HepG2 (cell line): ENCODE measurements at regions not wholly inside any gene's neighbourhood (a gene's known extent, or its start where the extent isn't known, plus 50 kb on each side); places are given as distances from the start of the nearest gene placed in this dataset.

Experiments used
- ATAC-seq: fragments of 200-7000 bp; cut with Tn5 transposase; 3 replicates; pipeline ENCODE4 v1.9.1; 2020; ENCODE audit warnings: mild to moderate bottlenecking, moderate library complexity
- BruUV-seq: library from RNA; stranded (reverse); fragments of 400-500 nt; replicated peaks from 2 replicates; lab custom pipeline; 2021; lab: Mats Ljungman, UMichigan
- CTCF ChIA-PET: fragments of 300-600 bp; formaldehyde crosslinking; extraction: SDS; loops from one replicate; lab custom pipeline; 2021; ENCODE audit warnings: low total read pairs, inconsistent platforms, low intra/inter-chr PET ratio; lab: Yijun Ruan, JAX
- POLR2A ChIA-PET: fragments of 350-600 bp; sonication (Branson Sonifier 250); formaldehyde crosslinking; loops from one replicate; lab custom pipeline; 2020; ENCODE audit warnings: antibody characterized with exemption, inconsistent platforms; lab: Yijun Ruan, JAX
- DNase-seq: peaks from one replicate; pipeline ENCODE4 v3.0.0-alpha.2; 2015; ENCODE audit warnings: low spot score
- FAIRE-seq: peaks from 3 replicates; lab custom pipeline; 2011; peaks lifted over from hg19 to GRCh38; lab: Jason Lieb, UNC
- H2AFZ ChIP-seq: one replicate; pipeline ENCODE4 v1.6.1; 2011; ENCODE audit warnings: low read length, inconsistent platforms
- H3K27ac ChIP-seq: fragments of 300-600 bp; 3 replicates; pipeline ENCODE4 v1.8.0; 2011; ENCODE audit warnings: mixed run types, mild to moderate bottlenecking, mixed read lengths, low read length, inconsistent platforms; ENCODE audit not compliant: insufficient read depth; ENCODE audit errors: extremely low read length
- H3K27me3 ChIP-seq, 2 experiments: fragments of 200-600 bp in 1 of 2; 2 replicates in 1 of 2; 3 replicates in 1 of 2; pipeline versions ENCODE4 v1.6.0 to v1.8.0; 2011; ENCODE audit warnings: low read length in 2 of 2, mild to moderate bottlenecking in 2 of 2, moderate library complexity in 2 of 2, inconsistent platforms in 1 of 2; ENCODE audit not compliant: insufficient read depth in 2 of 2, control insufficient read depth in 1 of 2
- H3K36me3 ChIP-seq, 2 experiments: fragments of 200-600 bp in 1 of 2; replicated peaks in 1 of 2; 2 replicates in 1 of 2; 3 replicates in 1 of 2; pipeline versions ENCODE4 v1.5.1 to v1.8.0; 2011; ENCODE audit warnings: low read length in 2 of 2, inconsistent platforms in 1 of 2; ENCODE audit not compliant: insufficient read depth in 2 of 2, control insufficient read depth in 1 of 2
- H3K4me1 ChIP-seq: 2 replicates; pipeline ENCODE4 v1.5.1; 2012; ENCODE audit warnings: low read length, inconsistent platforms; ENCODE audit not compliant: insufficient read depth
- H3K4me2 ChIP-seq: 2 replicates; pipeline ENCODE4 v1.6.0; 2011; ENCODE audit warnings: low read depth, low read length, inconsistent platforms
- H3K4me3 ChIP-seq, 3 experiments: fragments of 200-600 bp in 1 of 3; sonication (generic), shearing (Covaris generic) in 1 of 3; replicated peaks in 1 of 3; 2 replicates each; pipeline ENCODE4 v1.5.1; 2011 to 2016; ENCODE audit warnings: low read length in 3 of 3, inconsistent platforms in 2 of 3, low read depth in 2 of 3, mild to moderate bottlenecking in 2 of 3, control low read depth in 1 of 3, mixed read lengths in 1 of 3; ENCODE audit not compliant: insufficient read depth in 1 of 3
- H3K79me2 ChIP-seq: one replicate; pipeline ENCODE4 v1.6.1; 2011; ENCODE audit warnings: low read length, inconsistent platforms; ENCODE audit not compliant: insufficient read depth
- H3K9ac ChIP-seq: 2 replicates; pipeline ENCODE4 v1.6.0; 2011; ENCODE audit warnings: mild to moderate bottlenecking, low read depth, low read length, inconsistent platforms; ENCODE audit not compliant: insufficient read depth
- H3K9me3 ChIP-seq: 2 replicates; pipeline ENCODE4 v1.5.1; 2012; ENCODE audit warnings: mild to moderate bottlenecking, low read length
- H4K20me1 ChIP-seq: 2 replicates; pipeline ENCODE4 v1.6.0; 2011; ENCODE audit warnings: inconsistent platforms, mild to moderate bottlenecking, low read length, moderate library complexity; ENCODE audit not compliant: insufficient read depth
- CBFB ChIP-seq: sonication (generic); formaldehyde crosslinking; IDR thresholded peaks from 2 replicates; pipeline ENCODE4 v1.4.0; 2020; ENCODE audit warnings: missing genetic modification reagents
- DDIT3 ChIP-seq: sonication (generic); formaldehyde crosslinking; IDR thresholded peaks from 2 replicates; pipeline ENCODE4 v1.4.0; 2020; ENCODE audit warnings: mild to moderate bottlenecking, missing genetic modification reagents
- EED ChIP-seq: sonication (generic); formaldehyde crosslinking; IDR thresholded peaks from 2 replicates; pipeline ENCODE4 v1.5.0; 2020; ENCODE audit warnings: mild to moderate bottlenecking, missing genetic modification reagents
- GABPB1 ChIP-seq: IDR thresholded peaks from 2 replicates; pipeline ENCODE4 v1.6.1; 2016; ENCODE audit warnings: mild to moderate bottlenecking, missing genetic modification reagents, moderate library complexity, missing compliant biosample characterization
- GMEB2 ChIP-seq: IDR thresholded peaks from 2 replicates; pipeline ENCODE4 v1.6.1; 2016; ENCODE audit warnings: missing biosample characterization, missing genetic modification reagents, low read depth
- HINFP ChIP-seq: sonication (generic); formaldehyde crosslinking; IDR thresholded peaks from 2 replicates; pipeline ENCODE4 v1.4.0; 2020; ENCODE audit warnings: low read depth, mild to moderate bottlenecking, missing genetic modification reagents
- IKZF1 ChIP-seq: fragments of 450-650 bp; IDR thresholded peaks from 2 replicates; pipeline ENCODE4 v1.7.1; 2016
- NR2F1 ChIP-seq, 2 experiments: fragments of 450-650 bp in 1 of 2; formaldehyde crosslinking in 1 of 2; IDR thresholded peaks; 2 replicates each; pipeline versions ENCODE4 v1.5.0 to v1.6.1; 2016 to 2020; ENCODE audit warnings: mild to moderate bottlenecking in 1 of 2, missing compliant biosample characterization in 1 of 2, missing genetic modification reagents in 1 of 2, moderate library complexity in 1 of 2
- SNAPC4 ChIP-seq: sonication (generic); formaldehyde crosslinking; IDR thresholded peaks from 2 replicates; pipeline ENCODE4 v1.4.0; 2020; ENCODE audit warnings: mild to moderate bottlenecking, missing genetic modification reagents
- SOX6 ChIP-seq, 2 experiments: fragments of 450-650 bp in 1 of 2; sonication (generic) in 1 of 2; formaldehyde crosslinking in 1 of 2; IDR thresholded peaks; 2 replicates each; pipeline versions ENCODE4 v1.4.0 to v1.6.1; 2017 to 2020; ENCODE audit warnings: antibody characterized with exemption in 1 of 2, mild to moderate bottlenecking in 1 of 2, missing genetic modification reagents in 1 of 2
- ZEB1 ChIP-seq: IDR thresholded peaks from 2 replicates; pipeline ENCODE4 v1.6.1; 2012; ENCODE audit warnings: mild to moderate bottlenecking, low read depth, inconsistent platforms; ENCODE audit not compliant: insufficient replicate concordance
- ZNF205 ChIP-seq: IDR thresholded peaks from 2 replicates; pipeline ENCODE4 v1.6.1; 2018; ENCODE audit warnings: missing biosample characterization, missing genetic modification reagents
- ZNF264 ChIP-seq: sonication (generic); formaldehyde crosslinking; IDR thresholded peaks from 2 replicates; pipeline ENCODE4 v1.4.0; 2020; ENCODE audit warnings: missing genetic modification reagents
- ZNF460 ChIP-seq: sonication (generic); formaldehyde crosslinking; IDR thresholded peaks from 2 replicates; pipeline ENCODE4 v1.5.1; 2020; ENCODE audit warnings: missing genetic modification reagents, mild to moderate bottlenecking, borderline replicate concordance
- ZNF552 ChIP-seq: sonication (generic); formaldehyde crosslinking; IDR thresholded peaks from 2 replicates; pipeline ENCODE4 v1.9.0; 2022; ENCODE audit warnings: missing genetic modification reagents, mild to moderate bottlenecking, borderline replicate concordance
- ZNF709 ChIP-seq: sonication (generic); formaldehyde crosslinking; IDR thresholded peaks from 2 replicates; pipeline ENCODE4 v1.5.0; 2020; ENCODE audit warnings: mild to moderate bottlenecking, missing genetic modification reagents
- whole genome bisulfite sequencing: methylation state at CpG from one replicate; pipeline ENCODE4 v1.1.6; 2017; ENCODE audit warnings: low lambda C conversion rate; 5-methylcytosine and 5-hydroxymethylcytosine counted together
- in situ Hi-C: cut with HindIII; loops from 2 replicates; pipeline ENCODE4 v1.10.0; 2017; ENCODE audit warnings: low pct_unique_long_range_greater_than_20kb; ENCODE audit not compliant: extremely low pct_ligation_motif_present
- intact Hi-C: fragments of 100-400 bp; cut with micrococcal nuclease; formaldehyde crosslinking; loops from one replicate; pipeline ENCODE4 v1.10.0; 2022; ENCODE audit not compliant: unreplicated experiment

- no peak for TF ChIP-seq GMEB2 (CRISPR knock-in tag)
These were observed 52.5 kb upstream of the TAF1B start (continued) for GRCh38 chr2:9790702-9791225.

- CTCF ChIA-PET = no interaction called here
- 40% methylated on average over 4 of the region's 4 CpGs for WGBS
- FAIRE-seq = no peak
- Histone ChIP-seq H3K4me3 (no peak overlapping the region), H4K20me1 (no peaks in the 10 kb centered on the region), H3K4me2 (no peak overlapping the region), H3K4me1 (peaks cover 19% of the 10 kb centered on the region), H3K27ac (no peak overlapping the region), H3K9ac (no peak overlapping the region), H3K27me3 (peaks cover 2 to 23% of the 10 kb centered on the region in 2 experiments; a peak in 3 of 5 replicates), H2AFZ (no peak overlapping the region), H3K9me3 (peaks cover 6% of the 10 kb centered on the region), H3K79me2 (no peaks in the 10 kb centered on the region), H3K36me3 (no peaks in the 10 kb centered on the region)
- POLR2A ChIA-PET = no interaction called here
- no peak for DNase-seq
- intact Hi-C loops (no loop called here), in situ Hi-C loops (no loop called here)
- no peak for TF ChIP-seq CBFB (CRISPR knock-in tag)
- TF ChIP-seq ZNF205 = no peak
- no peak for TF ChIP-seq ZNF552 (CRISPR knock-in tag)
- no peak for TF ChIP-seq ZNF709 (CRISPR knock-in tag)
- no peak for TF ChIP-seq SNAPC4
- TF ChIP-seq ZEB1 = no peak
- no peak for TF ChIP-seq DDIT3
- TF ChIP-seq EED (CRISPR knock-in tag) = no peak
- no peak for TF ChIP-seq ZNF460 (CRISPR knock-in tag)
- TF ChIP-seq SOX6 (IDR thresholded peaks at IDR 0.05) = no peak
- no peak for TF ChIP-seq SOX6 (CRISPR knock-in tag; IDR thresholded peaks at IDR 0.05)
- TF ChIP-seq IKZF1 = no peak
- no peak for TF ChIP-seq GABPB1
- no peak for TF ChIP-seq NR2F1 (CRISPR knock-in tag; IDR thresholded peaks at IDR 0.05)
- TF ChIP-seq ZNF264 (CRISPR knock-in tag) = no peak
- no peak for TF ChIP-seq HINFP (CRISPR knock-in tag)
- no peak for ATAC-seq
- BruUV-seq = no TSS peak
These were observed 51.6 kb upstream of the TAF1B start for GRCh38 chr2:9791711-9792110.
